GM23248 (cell line): ENCODE measurements at regions not wholly inside any gene's neighbourhood (a gene's known extent, or its start where the extent isn't known, plus 50 kb on each side); places are given as distances from the start of the nearest gene placed in this dataset.

Experiments
- EZH2 ChIP-seq: fragments of 200-600 bp; sonication (generic); IDR thresholded peaks from 2 replicates; pipeline ENCODE4 v1.6.1; 2018; ENCODE audit warnings: antibody characterized with exemption, mild to moderate bottlenecking; ENCODE audit not compliant: insufficient read depth, poor library complexity, severe bottlenecking
- EZH2phosphoT487 ChIP-seq: fragments of 200-600 bp; sonication (generic); IDR thresholded peaks from 2 replicates; pipeline ENCODE4 v1.6.1; 2018; ENCODE audit warnings: antibody characterized with exemption, moderate library complexity, mild to moderate bottlenecking, low read depth; ENCODE audit not compliant: insufficient read depth

DNA sequence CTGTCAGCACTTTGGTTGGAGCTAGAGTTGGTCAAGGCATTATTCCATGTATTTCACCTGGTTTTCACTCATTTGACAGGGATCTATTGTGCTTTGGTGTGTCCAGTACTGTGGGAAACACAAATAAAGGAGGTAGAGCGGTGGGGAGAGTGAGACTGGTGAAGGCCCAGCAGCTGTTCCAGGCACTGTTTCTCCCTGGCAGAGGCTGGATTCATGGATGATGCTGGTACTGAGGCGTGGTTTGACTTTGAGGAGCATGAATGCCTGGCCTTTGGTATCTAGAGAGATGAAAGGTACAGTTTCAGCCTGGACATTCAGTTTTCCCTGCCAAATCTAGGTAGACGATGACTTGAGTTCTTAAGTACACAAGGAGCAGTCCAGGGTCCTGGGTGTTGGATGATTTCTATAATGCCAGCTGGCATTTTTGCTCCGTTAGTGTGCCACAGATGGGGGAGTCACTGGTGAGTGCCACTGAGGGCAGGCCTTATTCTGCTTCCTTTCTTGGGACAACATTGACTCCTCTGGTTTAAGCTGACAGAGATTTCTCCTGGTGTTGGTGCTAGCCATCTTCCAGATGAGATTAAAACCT is 162.2 kb upstream of the BMPER start:
- TF ChIP-seq EZH2: no peak
- no peak for TF ChIP-seq EZH2phosphoT487
